Thymus (tissue), 11 donors: ENCODE measurements at regions not wholly inside any gene's neighbourhood (a gene's known extent, or its start where the extent isn't known, plus 50 kb on each side); places are given as distances from the start of the nearest gene placed in this dataset.

Experiments
- DNase-seq, 9 donors: peaks; one replicate each; pipeline ENCODE4 v3.0.0-alpha.2; 2013; ENCODE audit warnings: low spot score in 9 of 9, low read depth in 6 of 9, missing footprints in 1 of 9
- H3K27ac ChIP-seq, 2 donors: one replicate each; pipeline ENCODE4 v1.5.1; 2013; ENCODE audit warnings: control low read depth in 1 of 2, low read depth in 1 of 2, low read length in 1 of 2, mild to moderate bottlenecking in 1 of 2, moderate library complexity in 1 of 2
- H3K27me3 ChIP-seq, 2 donors: one replicate each; pipeline ENCODE4 v1.5.1; 2013; ENCODE audit warnings: low read length in 1 of 2; ENCODE audit not compliant: control insufficient read depth in 2 of 2, insufficient read depth in 1 of 2
- H3K36me3 ChIP-seq, 2 donors: one replicate each; pipeline ENCODE4 v1.5.1; 2013; ENCODE audit warnings: low read length in 1 of 2, mild to moderate bottlenecking in 1 of 2, moderate library complexity in 1 of 2; ENCODE audit not compliant: control insufficient read depth in 2 of 2, insufficient read depth in 2 of 2
- H3K4me1 ChIP-seq, 2 donors: one replicate each; pipeline ENCODE4 v1.5.1; 2013; ENCODE audit warnings: low read length in 2 of 2; ENCODE audit not compliant: control insufficient read depth in 2 of 2, insufficient read depth in 2 of 2
- H3K4me3 ChIP-seq, 2 donors: one replicate each; pipeline ENCODE4 v1.5.1; 2013; ENCODE audit warnings: low read length in 2 of 2, control low read depth in 1 of 2, mild to moderate bottlenecking in 1 of 2
- H3K9me3 ChIP-seq, 2 donors: one replicate each; pipeline ENCODE4 v1.5.1; 2013; ENCODE audit warnings: low read length in 1 of 2, mild to moderate bottlenecking in 1 of 2; ENCODE audit not compliant: control insufficient read depth in 2 of 2, insufficient read depth in 1 of 2
- WGBS: extraction: QIAGEN DNeasy Blood & Tissue Kit; methylation state at CpG from one replicate; pipeline ENCODE4 v1.1.7; 2013; 5-methylcytosine and 5-hydroxymethylcytosine counted together
- donor health status: healthy.

DNA sequence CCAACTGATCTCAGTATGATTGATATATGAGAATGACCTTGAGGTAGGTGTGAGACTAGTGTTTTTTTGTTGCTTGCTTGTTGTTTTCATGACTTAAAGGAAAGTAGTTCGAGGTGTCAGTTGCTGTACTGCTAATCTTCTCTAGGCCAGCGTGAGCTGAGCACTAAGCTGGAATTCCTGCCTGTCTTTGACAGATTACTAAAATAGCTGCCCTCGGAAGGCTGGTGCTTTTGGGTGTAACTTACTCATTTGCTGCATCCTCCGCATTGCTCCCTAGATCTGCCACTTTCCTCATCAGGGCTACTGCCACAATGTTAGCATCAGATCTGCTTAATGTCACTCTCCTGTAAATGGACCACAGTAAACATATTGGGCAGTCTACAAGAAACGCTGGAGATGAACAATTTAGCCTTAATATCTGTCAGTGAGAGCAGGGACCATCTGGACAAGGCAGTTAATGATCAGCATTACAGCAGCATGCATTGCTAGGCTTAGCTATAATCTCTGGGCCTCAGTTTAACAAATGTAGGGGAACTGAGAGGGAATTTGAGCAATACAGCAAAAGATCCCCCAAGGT, 106.6 kb upstream of the CDH6 start:
- Histone ChIP-seq H3K27ac (no peak overlapping the region), H3K9me3 (no peaks in the 10 kb centered on the region), H3K4me3 (no peak overlapping the region), H3K27me3 (no peaks in the 10 kb centered on the region), H3K4me1 (no peaks in the 10 kb centered on the region), H3K36me3 (no peaks in the 10 kb centered on the region)
- no peak for DNase-seq
- 80% methylated on average over 5 of the region's 5 CpGs for WGBS

GRCh38 chr5:31084871-31085270, 108.6 kb upstream of the CDH6 start:
- H3K27ac ChIP-seq, result no peak overlapping the region
- 95% methylated on average over 5 of the region's 5 CpGs for WGBS
- H3K27me3 ChIP-seq, result no peaks in the 10 kb centered on the region
- no peaks in the 10 kb centered on the region for H3K4me1 ChIP-seq
- H3K9me3 ChIP-seq, result no peaks in the 10 kb centered on the region
- H3K4me3 ChIP-seq, result no peak overlapping the region
- H3K36me3 ChIP-seq, result no peaks in the 10 kb centered on the region
- DNase-seq, result no peak

GRCh38 chr5:31083364-31083763, 110.1 kb upstream of the CDH6 start:
- Histone ChIP-seq H3K4me1 (no peaks in the 10 kb centered on the region), H3K27me3 (no peaks in the 10 kb centered on the region), H3K36me3 (no peaks in the 10 kb centered on the region), H3K27ac (no peak overlapping the region), H3K9me3 (no peaks in the 10 kb centered on the region), H3K4me3 (no peak overlapping the region)
- DNase-seq, result no peak
- 97% methylated on average over 2 of the region's 2 CpGs for WGBS

DNA sequence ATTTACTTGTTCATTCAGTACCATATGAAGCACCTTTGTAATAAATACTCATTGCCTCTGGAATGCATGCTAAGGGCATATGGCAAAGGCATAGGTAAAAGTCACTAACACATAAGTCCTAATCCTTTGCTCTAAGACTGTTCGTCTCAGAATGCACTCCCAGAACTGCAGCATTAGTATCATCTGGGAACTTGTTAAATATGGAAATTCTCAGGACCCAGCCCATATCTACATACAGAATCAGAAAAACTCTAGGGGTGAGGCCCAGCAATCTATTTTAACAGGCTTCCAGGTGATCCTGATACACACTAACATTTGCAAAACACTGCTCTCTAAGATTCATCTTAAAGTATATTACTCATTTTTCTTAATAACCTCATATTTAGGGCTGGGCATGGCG, 113.8 kb upstream of the CDH6 start:
- Histone ChIP-seq H3K36me3 (no peaks in the 10 kb centered on the region), H3K9me3 (no peaks in the 10 kb centered on the region), H3K4me1 (no peaks in the 10 kb centered on the region), H3K27ac (no peak overlapping the region), H3K27me3 (no peaks in the 10 kb centered on the region), H3K4me3 (no peak overlapping the region)
- DNase-seq, result no peak
- WGBS, result 98% methylated on average over 2 of the region's 2 CpGs

- H3K9me3 ChIP-seq, result peaks cover 0 to 6% of the 10 kb centered on the region in 2 donors
- DNase-seq, result no peak
- H3K27me3 ChIP-seq, result no peaks in the 10 kb centered on the region
- H3K4me1 ChIP-seq, result no peaks in the 10 kb centered on the region
- H3K36me3 ChIP-seq, result no peaks in the 10 kb centered on the region
- H3K27ac ChIP-seq, result no peak overlapping the region
- 87% methylated on average over 3 of the region's 3 CpGs for WGBS
- H3K4me3 ChIP-seq, result no peak overlapping the region
Measured at GRCh38 chr5:31078956-31079355, 114.5 kb upstream of the CDH6 start.

DNA sequence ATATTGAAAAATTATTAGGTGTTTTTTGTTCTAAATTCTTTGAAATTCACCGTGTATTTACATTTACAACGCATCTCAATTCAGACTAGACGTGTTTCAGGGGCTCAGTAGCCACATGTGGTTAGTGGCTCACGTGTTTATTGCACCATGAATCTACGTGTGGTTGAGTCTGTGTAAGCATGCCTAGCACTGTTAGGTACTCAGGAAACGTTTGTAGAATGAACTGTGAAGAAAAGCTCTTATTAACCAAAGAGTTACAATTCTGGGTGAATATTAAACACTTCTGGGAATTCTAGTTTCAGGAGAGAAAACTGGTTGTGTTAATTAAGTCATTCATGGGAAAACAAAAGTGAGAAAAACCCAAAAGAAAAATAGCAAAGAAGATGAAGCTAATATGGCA, 117.5 kb upstream of the CDH6 start:
- Histone ChIP-seq H3K36me3 (no peaks in the 10 kb centered on the region), H3K4me1 (no peaks in the 10 kb centered on the region), H3K27ac (no peak overlapping the region), H3K9me3 (peaks cover 0 to 7% of the 10 kb centered on the region in 2 donors), H3K4me3 (no peak overlapping the region), H3K27me3 (no peaks in the 10 kb centered on the region)
- WGBS, result 83% methylated on average over 6 of the region's 6 CpGs
- DNase-seq, result no peak

DNA sequence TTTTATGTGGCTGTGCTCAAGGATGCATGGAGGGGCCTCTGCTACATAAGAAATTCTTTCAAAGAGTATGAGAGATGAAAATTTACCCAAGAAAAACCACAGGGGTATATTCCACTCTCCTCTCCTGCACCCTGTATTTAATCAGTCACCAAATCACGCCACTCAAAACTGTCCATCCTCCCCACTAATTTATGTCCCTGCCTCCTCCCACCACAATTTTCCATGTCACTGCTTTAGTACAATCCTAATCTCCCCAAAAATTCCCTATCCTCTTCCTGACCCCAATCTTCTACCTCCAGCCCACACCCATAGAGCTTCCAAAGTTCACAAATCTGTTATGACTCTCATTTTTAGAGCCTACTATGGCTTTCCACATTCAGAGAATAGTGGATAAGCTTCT, 125.2 kb upstream of the CDH6 start:
- H3K27me3 ChIP-seq, result no peaks in the 10 kb centered on the region
- no peak overlapping the region for H3K4me3 ChIP-seq
- H3K36me3 ChIP-seq, result no peaks in the 10 kb centered on the region
- no peak for DNase-seq
- WGBS, result 91% methylated on average over 1 of the region's 1 CpG
- no peaks in the 10 kb centered on the region for H3K9me3 ChIP-seq
- H3K27ac ChIP-seq, result no peak overlapping the region
- H3K4me1 ChIP-seq, result no peaks in the 10 kb centered on the region

DNA sequence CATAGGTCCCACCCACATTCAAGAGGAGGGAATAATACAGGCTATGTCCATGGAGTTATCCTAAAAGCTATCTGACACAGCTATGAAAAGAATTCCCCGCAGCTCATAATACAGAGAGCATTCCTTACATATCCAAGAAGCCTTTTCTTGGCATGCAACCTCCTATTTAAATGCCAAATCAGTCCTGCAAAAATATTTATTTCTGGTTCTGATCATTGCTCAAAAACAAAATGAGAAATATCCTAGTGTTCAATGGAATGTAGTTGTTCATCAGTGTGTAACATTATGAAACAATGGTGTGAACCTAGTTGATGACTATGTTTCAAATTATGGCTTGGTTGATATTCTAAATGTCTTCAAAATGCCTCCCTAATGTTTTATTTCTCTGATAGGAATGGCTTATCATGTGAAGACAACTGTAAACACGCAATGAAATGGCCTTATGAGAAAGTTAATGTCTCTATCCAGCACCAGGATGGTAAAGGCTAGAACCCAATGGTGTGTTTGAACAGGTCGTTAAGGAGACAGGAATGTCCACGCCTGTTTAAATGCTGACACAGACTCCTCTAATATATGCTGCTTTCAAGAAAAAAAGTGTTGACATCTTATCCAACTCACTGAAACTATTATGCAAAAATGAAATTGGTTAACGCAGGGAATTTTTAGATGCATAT, 126.7 kb upstream of the CDH6 start:
- no peaks in the 10 kb centered on the region for H3K9me3 ChIP-seq
- no peak overlapping the region for H3K27ac ChIP-seq
- DNase-seq, result no peak
- no peaks in the 10 kb centered on the region for H3K36me3 ChIP-seq
- no peaks in the 10 kb centered on the region for H3K27me3 ChIP-seq
- no peaks in the 10 kb centered on the region for H3K4me1 ChIP-seq
- H3K4me3 ChIP-seq, result no peak overlapping the region
- WGBS, result 87% methylated on average over 5 of the region's 5 CpGs

- H3K27ac ChIP-seq, result no peak overlapping the region
- H3K4me3 ChIP-seq, result no peak overlapping the region
- no peaks in the 10 kb centered on the region for H3K9me3 ChIP-seq
- no peaks in the 10 kb centered on the region for H3K27me3 ChIP-seq
- 86% methylated on average over 3 of the region's 3 CpGs for WGBS
- H3K4me1 ChIP-seq, result no peaks in the 10 kb centered on the region
- H3K36me3 ChIP-seq, result no peaks in the 10 kb centered on the region
- no peak for DNase-seq
Measured at GRCh38 chr5:31064215-31064614, 129.3 kb upstream of the CDH6 start.
